ENCODE measurements at regions not wholly inside any gene's neighbourhood (a gene's known extent, or its start where the extent isn't known, plus 50 kb on each side); places are given as distances from the start of the nearest gene placed in this dataset.

DNA sequence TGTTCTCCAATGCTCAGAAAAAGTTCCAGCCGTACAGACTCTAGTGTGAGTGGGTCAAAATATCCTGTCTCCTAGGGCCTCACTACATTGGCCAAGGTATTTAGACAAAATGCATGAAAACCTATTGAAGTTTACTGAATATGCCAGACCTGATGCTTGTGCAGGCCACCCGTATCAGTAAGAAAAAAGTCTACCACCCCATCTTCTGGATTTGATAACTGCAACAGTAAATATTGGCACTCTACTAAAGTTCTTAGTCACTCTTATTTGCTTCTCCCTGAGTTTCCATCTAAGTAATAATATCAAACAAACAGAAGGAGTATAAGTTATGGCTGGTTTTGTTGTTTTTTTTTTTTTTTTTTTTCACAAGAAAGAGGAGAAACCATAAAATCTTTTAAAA lies 627.7 kb upstream of the KLF4 start:
- Histone ChIP-seq H3K9ac (replicated peaks; ENCODE audit: extremely low read depth, insufficient read depth, low read length) (no peak overlapping the region), H3K9me3 (replicated peaks; ENCODE audit: control insufficient read depth, insufficient read depth, low read length) (no peaks in the 10 kb centered on the region), H2AFZ (ENCODE audit: low read depth, low read length) (no peak overlapping the region), H4K20me1 (replicated peaks; ENCODE audit: control insufficient read depth, extremely low read depth, insufficient read depth, low read length) (no peaks in the 10 kb centered on the region), H3K36me3 (ENCODE audit: control insufficient read depth in 2 of 2, extremely low read depth in 1 of 2, insufficient read depth in 2 of 2, low read length in 2 of 2) (no peaks in the 10 kb centered on the region), H3K4me2 (ENCODE audit: insufficient read depth, low read length) (no peak overlapping the region), H3K27me3 (ENCODE audit: control insufficient read depth in 2 of 2, insufficient read depth in 2 of 2, low read length in 2 of 2) (no peaks in the 10 kb centered on the region), H3K79me2 (ENCODE audit: control insufficient read depth, insufficient read depth, low read length) (no peaks in the 10 kb centered on the region), H3K4me3 (replicated peaks in 1 of 3; ENCODE audit: insufficient read depth in 1 of 3, low read depth in 1 of 3, low read length in 3 of 3) (no peak overlapping the region), H3K9me1 (replicated peaks; ENCODE audit: control insufficient read depth, extremely low read depth, insufficient read depth, low read length) (no peaks in the 10 kb centered on the region), H3K4me1 (ENCODE audit: control insufficient read depth, extremely low read depth, insufficient read depth, low read length) (no peaks in the 10 kb centered on the region), H3K27ac (ENCODE audit: insufficient read depth, low read depth, low read length) (no peak overlapping the region)
- no peak for DNase-seq (ENCODE audit: low read depth, low spot score)
- intact Hi-C loops (cut with micrococcal nuclease) (no loop called here), dilution Hi-C loops (cut with MboI; ENCODE audit: extremely low pct_ligation_motif_present, low sequenced_read_pairs) (no loop called here)
- POLR2A ChIA-PET = no interaction called here
- CTCF ChIA-PET = no interaction called here
- no peak for FAIRE-seq
- BruUV-seq (replicated peaks) = no TSS peak
- no peak for TF ChIP-seq JUN (IDR thresholded peaks at IDR 0.05; ENCODE audit: borderline replicate concordance, insufficient read depth, insufficient read length, low read depth)
- no peak for TF ChIP-seq CTCF (IDR thresholded peaks at IDR 0.05; ENCODE audit: extremely low read depth in 1 of 2, insufficient read depth in 1 of 2, low read depth in 1 of 2, low read length in 2 of 2)
- no peak for TF ChIP-seq EZH2 (IDR thresholded peaks at IDR 0.05; ENCODE audit: borderline replicate concordance, low read depth, low read length, severe bottlenecking)
- TF ChIP-seq FOS (IDR thresholded peaks at IDR 0.05; ENCODE audit: borderline replicate concordance, insufficient read depth, low read length) = no peak
- no peak for TF ChIP-seq MAX (IDR thresholded peaks at IDR 0.05; ENCODE audit: insufficient read depth, insufficient read length)
- TF ChIP-seq GATA2 (IDR thresholded peaks at IDR 0.05; ENCODE audit: insufficient read depth, insufficient read length, low read depth, low read length) = no peak

DNA sequence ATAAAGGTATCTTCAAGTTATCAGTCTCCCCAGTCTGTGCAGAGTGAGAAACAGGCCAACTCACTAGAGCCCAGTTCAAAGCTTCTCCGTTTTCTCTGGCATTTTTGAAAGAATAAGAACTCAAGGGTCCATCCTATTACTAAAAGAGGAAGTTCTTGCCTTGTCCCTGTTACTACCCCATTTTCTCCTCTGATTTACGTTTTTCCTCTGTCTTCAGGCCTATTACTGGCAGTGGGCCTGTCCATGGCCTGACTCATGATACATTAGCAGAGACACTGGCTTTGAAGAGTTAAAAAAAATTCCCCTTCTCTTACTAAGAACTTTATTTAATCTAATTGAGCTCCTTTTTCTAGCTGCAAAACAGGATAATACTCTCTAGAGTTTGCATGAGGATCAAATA lies 624.0 kb upstream of the KLF4 start:
- FAIRE-seq (no peak), DNase-seq (ENCODE audit: low read depth, low spot score) (no peak)
- H3K9me3 ChIP-seq (replicated peaks; ENCODE audit: control insufficient read depth, insufficient read depth, low read length) = no peaks in the 10 kb centered on the region
- H3K79me2 ChIP-seq (ENCODE audit: control insufficient read depth, insufficient read depth, low read length) = no peaks in the 10 kb centered on the region
- H3K9me1 ChIP-seq (replicated peaks; ENCODE audit: control insufficient read depth, extremely low read depth, insufficient read depth, low read length) = no peaks in the 10 kb centered on the region
- H3K27ac ChIP-seq (ENCODE audit: insufficient read depth, low read depth, low read length) = no peak overlapping the region
- H3K4me3 ChIP-seq (replicated peaks in 1 of 3; ENCODE audit: insufficient read depth in 1 of 3, low read depth in 1 of 3, low read length in 3 of 3) = no peak overlapping the region
- dilution Hi-C loops (cut with MboI; ENCODE audit: extremely low pct_ligation_motif_present, low sequenced_read_pairs) (no loop called here), intact Hi-C loops (cut with micrococcal nuclease) (no loop called here)
- ChIA-PET POLR2A (no interaction called here), CTCF (no interaction called here)
- H3K4me2 ChIP-seq (ENCODE audit: insufficient read depth, low read length) = no peak overlapping the region
- no peak overlapping the region for H2AFZ ChIP-seq (ENCODE audit: low read depth, low read length)
- H3K27me3 ChIP-seq (ENCODE audit: control insufficient read depth in 2 of 2, insufficient read depth in 2 of 2, low read length in 2 of 2) = no peaks in the 10 kb centered on the region
- no TSS peak for BruUV-seq (replicated peaks)
- H3K4me1 ChIP-seq (ENCODE audit: control insufficient read depth, extremely low read depth, insufficient read depth, low read length) = no peaks in the 10 kb centered on the region
- TF ChIP-seq JUN (IDR thresholded peaks at IDR 0.05; ENCODE audit: borderline replicate concordance, insufficient read depth, insufficient read length, low read depth) (no peak), MYC (IDR thresholded peaks at IDR 0.05; ENCODE audit: low read depth, low read length) (no peak), GATA2 (IDR thresholded peaks at IDR 0.05; ENCODE audit: insufficient read depth, insufficient read length, low read depth, low read length) (no peak), POLR2A (IDR thresholded peaks at IDR 0.05; ENCODE audit: low read depth, low read length) (no peak), MAX (IDR thresholded peaks at IDR 0.05; ENCODE audit: insufficient read depth, insufficient read length) (no peak), POLR2AphosphoS5 (IDR thresholded peaks at IDR 0.05; ENCODE audit: insufficient read depth, low read depth, low read length) (no peak)
- no peaks in the 10 kb centered on the region for H4K20me1 ChIP-seq (replicated peaks; ENCODE audit: control insufficient read depth, extremely low read depth, insufficient read depth, low read length)
- H3K9ac ChIP-seq (replicated peaks; ENCODE audit: extremely low read depth, insufficient read depth, low read length) = no peak overlapping the region
- H3K36me3 ChIP-seq (ENCODE audit: control insufficient read depth in 2 of 2, extremely low read depth in 1 of 2, insufficient read depth in 2 of 2, low read length in 2 of 2) = no peaks in the 10 kb centered on the region

All from endothelial cell of umbilical vein (primary cell).